Activated CD8-positive, alpha-beta memory T cell treated with anti-CD3 and anti-CD28 coated beads, Interleukin-2, amount 50 U/mL, for 1 hour (primary cell): ENCODE measurements at regions not wholly inside any gene's neighbourhood (a gene's known extent, or its start where the extent isn't known, plus 50 kb on each side); places are given as distances from the start of the nearest gene placed in this dataset.

ENCODE experiments used
- DNase-seq: peaks from one replicate; pipeline ENCODE4 v3.0.0-alpha.2; 2020; ENCODE audit errors: extremely low read depth

DNA sequence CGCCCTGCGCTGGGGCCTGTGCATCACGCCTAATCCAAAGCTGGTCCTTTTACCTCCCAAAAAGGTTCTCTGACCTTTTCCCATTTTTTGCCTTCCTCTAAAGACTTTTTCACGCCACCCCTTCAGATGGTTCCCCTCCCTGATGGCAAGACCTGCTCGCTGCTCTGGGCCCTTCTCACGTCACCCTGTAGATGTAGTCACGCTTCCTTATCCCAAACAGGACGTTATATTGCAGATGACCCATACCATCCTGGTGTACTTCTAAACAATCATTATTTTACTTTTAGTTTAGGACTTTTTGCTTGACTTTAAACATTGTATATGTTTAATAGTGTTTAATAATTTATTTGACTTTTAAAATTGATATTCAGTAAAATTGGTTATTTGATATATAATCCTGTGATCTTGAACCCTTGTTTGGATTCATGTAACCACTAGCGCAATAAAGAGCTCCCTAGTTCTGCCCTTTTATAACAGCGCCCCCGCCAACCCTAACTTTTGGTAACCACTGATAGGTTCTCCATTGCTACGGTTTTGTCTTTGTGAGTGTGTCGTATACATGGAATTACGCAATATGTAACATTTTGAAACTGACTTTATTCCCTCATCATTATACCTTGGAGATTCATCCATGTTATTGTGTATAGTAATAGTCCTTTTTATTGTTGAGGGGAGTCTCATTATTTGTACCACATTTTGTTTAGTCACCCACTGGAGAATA lies 159.0 kb upstream of the CHRNA7 start:
- DNase-seq = no peak

DNA sequence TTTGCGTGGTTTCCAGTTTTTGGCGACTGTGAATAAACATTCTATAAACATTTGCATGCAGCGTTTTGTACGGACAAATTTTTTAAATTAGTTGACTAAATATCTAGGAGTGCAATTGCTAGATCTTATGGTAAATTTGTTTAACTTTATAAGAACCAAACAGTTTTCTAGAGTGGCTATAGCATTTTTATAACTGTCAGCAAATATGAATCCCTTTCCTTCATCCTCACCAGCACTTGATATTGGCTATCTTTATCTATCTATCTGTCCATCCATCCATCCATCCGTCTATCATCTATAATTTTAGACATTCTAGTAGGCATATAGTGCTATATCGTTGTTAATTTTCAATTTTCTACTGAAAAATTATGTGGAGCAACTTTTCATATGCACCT lies 158.4 kb upstream of the CHRNA7 start:
- DNase-seq = no peak

DNA sequence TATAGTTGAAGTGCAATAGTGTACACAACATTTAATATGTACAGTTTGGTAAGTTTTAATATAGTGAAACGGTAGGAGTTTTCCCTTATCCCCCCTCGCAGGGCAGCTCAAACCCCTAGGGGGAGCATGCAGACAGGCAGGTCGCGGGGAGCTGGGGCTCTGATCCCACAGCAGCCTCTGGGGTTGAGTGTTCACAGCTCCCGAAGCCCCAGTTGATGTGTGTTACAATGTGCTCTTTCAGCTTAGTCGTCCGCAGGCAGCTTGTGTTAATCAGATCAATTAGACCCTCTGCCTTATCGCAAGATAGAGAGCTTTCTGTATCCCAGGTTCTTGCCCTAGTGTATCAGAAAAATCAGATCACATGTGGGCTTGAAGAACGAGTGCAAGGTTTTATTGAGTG lies 143.1 kb upstream of the CHRNA7 start:
- DNase-seq = no peak

DNA sequence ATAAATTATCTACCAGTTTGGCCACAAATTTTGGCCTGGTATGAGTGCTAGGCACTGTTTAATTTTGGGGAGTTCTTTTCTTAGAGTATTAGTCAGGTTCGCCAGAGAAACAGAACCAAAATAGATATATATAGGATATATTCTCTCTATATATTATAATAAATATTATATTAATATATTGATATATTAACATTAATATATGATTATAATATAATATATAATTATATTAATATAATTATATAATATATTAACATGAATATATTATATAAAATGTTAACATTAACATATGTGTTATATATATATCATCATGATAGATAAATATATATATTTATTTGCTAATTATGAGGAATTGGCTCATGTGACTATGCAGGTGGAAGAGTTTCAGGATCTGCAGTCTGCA lies 137.8 kb upstream of the CHRNA7 start:
- DNase-seq = no peak

DNA sequence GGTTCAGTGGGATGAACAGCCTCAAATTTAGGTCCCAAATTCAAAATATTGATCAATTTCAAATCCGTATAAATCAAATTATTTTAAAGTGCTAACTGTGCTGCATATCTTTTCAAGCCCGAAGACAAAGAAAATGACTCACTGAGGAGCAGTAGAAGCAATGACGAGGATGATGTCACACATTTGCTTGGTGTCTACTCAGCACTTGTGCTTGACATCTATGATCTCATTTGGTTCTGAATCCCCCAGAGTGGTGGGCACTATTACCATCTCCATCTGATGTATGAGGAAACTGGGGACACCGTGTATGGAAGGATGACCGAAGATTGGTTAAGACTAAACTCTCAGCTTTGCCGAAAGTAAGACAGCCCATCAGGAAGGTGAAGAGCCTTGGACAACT lies 136.5 kb upstream of the CHRNA7 start:
- DNase-seq = no peak

DNA sequence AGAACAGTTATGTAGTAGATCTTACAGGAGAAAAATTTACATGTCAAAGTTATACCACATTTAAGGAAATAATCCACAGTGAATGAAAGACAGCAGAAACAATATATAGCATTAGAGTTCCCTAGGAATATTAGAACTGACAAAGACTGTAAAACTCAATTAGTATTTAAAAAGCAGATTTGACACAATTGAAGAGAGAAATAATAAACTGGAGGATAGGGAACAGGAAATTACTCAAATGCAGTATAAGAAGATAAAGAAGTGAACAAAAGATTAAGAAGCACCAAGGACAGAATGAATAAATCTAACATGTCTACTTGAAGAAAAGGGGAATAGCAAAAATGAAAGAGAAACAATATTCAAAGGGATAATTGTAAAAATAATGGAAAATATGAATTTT lies 132.6 kb upstream of the CHRNA7 start:
- no peak for DNase-seq

DNA sequence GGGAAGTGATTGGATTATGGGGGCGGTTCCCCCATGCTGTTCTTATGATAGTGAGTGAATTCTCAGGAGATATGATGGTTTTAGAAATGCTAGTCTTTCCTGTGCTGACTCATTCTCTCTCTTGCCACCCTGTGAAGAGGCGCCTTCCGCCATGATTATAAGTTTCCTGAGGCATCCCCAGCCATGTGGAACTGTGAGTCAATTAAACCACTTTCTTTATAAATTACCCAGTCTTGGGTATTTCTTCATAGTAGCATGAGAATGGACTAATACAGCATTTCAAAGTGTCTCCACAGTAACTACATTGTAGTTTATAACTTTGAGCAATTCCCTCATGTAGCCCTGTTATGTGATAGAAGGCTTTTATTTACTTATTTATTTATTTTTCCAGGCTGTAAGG lies 128.8 kb upstream of the CHRNA7 start:
- DNase-seq = no peak

DNA sequence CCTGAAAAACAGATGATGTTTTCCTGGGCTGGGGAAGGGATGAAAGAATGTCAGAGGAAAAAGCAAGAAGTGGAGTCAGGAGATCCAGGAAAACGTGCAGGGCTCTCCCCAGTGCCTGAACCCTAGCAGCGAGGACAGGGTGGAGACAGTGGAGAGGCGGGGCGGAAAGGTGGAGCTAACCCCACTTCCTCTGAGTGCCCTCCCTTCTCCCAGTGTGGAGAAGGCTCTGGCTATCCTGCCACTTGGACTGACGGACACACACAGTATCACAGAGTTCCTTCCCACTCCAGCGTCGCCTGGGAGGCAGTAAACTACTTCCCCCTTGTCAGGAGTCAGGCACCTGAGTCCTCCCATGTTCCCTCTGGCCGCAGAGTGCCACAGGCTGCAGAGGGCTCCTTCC lies 125.3 kb upstream of the CHRNA7 start:
- no peak for DNase-seq

DNA sequence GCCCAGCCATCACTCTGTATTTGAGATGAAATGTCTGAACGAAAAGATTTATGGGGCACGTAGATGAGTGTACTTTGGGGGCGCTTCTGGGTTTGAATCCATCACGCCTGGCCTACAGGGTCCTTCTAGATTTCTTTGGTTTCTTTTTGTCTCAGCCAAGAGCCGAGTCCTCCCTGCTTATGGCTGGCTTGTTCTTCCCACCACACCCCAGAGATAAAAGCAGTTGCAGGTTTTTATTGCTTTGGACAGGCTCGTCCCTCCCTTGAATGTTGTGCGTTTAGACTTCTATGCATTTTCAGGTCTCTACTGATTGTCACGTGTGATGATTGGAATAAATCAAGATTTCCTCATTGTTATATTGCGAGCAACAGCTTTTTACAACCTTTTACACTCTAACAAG lies 104.8 kb upstream of the CHRNA7 start:
- no peak for DNase-seq

DNA sequence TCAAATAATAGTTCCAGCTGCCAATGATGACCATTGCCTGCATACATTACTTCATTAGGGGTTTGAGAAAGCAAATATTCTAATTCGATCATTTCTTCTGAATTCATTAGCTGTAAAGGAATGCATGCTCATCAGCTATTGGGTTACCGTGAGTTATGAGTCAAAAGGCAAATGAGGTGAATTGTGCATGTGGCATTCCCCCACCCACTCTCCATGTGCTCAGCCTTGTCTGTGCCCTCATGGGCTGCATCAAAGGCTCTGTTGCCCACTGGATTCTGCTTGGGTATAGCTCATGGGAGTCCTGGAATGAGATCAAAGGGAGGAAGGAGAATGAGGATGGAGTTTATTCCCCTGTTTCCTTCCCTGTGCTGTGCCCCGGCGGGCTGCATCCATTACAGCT lies 99.3 kb upstream of the CHRNA7 start:
- DNase-seq = no peak

DNA sequence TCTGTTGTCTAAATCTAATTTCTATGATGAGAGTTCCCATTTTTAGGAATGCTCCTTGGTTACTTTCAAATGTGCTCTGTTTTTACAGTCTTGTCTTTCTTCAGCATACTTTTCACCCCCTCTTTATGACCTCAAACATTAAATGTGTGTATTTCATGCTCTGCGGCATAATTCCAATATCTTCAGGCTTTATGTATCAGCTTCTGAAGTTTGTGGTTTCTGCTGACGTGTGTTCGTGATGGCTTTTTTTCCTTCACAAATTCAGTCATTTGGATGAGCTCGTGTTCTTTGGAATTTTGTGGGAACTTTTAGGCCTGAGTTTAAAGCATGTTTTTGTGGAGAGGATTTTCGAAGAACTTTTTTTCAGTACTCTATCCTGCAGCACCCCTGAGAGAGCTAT lies 97.7 kb upstream of the CHRNA7 start:
- no peak for DNase-seq

DNA sequence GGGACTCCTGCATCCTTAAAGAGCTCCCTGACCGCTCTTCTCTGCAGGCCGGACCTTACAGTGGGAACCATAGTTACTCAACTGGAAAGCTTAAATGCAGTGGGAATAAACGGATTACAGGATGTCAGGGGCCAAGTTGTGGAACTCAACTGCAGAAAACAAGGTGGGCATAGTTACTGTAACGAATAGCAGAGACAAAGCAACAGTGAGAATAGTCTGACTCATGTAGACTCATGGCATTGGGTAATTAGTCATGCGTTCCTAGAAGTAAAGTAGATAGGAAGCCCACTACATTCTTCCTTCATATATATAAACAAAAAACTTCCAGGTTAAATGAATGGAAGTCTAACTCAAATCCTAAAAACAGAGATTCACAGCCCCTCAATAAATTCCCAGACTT lies 95.5 kb upstream of the CHRNA7 start:
- DNase-seq = no peak

DNA sequence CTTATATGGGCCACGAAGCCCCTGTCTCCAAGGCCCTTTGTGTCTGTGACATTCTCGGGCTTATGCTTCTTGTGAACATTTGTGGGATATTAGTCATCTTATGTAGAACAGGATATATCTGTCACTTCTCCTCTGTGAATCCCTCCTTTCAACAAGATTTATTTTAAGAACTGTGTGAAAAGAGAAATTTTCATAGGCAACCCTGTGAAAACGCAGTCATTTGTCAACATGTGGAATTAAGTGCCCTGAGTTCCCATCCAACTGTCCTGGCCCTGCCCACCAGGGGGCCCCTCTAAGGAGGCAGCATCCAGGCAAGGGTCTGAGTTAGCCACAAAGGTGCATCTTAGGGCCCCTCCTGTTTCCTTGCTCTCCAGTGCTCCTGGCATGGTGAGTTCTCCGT lies 76.8 kb upstream of the CHRNA7 start:
- DNase-seq = no peak

DNA sequence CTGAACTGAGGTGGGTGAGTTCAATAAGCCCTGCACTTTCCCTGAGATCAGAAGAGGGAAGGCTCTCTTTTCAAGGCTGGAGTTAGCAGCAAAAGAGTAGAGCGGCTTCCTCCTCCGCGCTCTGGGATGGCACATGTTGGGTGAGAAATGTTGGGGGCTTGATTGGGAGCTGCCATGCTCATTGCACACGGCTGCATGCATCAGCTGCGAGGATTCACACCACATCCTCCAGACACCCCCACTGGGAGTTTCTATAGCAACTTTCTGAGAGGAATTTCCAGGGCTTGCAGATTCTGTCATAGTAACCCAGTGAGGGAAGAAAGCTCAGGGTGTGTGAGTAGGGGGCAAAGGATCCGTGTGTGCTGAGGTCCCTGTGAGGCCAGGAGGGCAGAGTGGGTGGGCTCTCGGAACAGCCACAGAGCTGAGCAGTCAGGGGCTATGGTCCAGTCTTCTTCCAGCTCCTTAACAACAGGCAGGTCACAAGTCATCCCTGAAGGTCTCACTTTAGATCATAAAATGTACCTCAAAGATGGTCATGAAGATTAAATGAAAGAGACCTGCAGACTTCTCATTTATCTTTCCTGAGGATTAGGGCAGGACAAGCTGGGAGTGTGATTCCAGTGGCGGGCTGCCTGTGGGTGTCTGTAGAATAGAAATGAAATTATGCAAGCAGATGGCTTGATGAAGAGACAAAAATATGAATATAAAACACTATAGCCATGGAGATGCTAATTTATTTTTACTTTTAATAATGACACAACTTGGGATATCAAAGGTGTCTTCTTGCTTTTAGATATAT lies 75.7 kb upstream of the CHRNA7 start:
- no peak for DNase-seq

DNA sequence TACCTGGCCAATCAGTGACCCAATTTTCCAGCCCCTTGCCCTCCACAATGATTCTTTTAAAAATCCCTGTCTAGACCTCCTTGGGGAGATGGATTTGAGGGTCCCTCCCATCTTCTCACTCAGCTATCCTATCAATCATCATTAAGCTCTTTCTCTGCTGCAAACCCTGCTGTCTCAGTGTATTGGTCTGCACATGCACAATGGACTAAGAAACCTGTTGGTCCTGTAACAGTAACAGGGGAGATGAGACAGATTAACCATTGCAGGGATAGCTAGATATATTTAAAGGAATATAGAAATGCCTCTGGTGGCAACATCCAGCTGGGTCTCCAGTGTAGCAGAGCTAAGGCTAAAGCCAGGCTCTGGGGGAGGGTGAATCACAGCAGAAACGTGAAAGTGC lies 74.6 kb upstream of the CHRNA7 start:
- no peak for DNase-seq

DNA sequence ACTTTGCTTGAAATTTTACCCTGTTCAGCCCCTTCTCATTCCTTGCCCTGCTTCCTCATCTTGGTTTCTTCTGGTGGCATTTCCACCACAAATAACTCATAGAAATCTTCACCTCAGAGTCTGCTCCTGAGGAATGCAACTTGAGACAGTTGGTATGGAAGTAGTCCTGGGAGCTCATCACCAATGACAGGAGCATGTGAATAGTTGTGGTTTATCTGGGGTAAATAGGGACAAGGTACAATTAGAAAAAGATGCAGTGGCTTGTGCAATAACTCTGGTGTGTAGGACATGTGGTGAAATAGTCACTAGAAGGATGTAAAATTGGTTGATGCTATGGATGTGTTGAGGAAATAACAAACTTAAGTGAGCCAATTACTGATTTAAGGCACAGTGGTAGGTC lies 72.7 kb upstream of the CHRNA7 start:
- no peak for DNase-seq

DNA sequence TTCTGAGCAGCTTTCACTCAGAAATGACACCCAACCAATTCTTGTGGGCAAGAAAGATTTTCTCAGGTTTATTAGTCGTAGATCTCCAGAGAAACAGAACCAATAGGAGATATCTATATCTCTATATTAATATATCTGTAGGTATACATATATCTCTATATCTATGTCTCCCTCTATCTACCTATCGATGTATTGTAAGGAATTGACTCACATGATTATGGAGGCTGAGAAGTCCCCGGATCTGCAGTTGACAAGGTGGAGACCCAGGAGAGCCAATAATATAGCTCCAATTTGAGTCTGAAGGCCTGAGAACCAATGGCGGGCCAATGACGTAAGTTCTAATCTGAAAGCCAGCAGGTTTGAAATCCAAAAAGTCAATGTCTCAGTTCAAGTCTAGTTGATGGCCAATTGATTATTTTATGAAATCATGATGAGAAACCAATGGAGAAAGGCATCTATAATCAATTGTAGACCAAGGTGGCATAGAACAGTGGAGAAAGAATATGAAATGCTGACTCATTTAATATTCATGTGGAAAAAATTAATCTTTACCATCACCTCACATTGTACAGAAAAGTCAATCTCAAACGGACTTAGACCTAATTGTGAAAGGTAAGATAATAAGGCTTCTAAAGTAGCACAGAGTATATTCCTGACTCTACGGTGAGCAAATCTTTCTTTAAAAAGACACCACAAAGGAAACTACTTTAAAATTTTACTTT lies 65.6 kb upstream of the CHRNA7 start:
- no peak for DNase-seq

DNA sequence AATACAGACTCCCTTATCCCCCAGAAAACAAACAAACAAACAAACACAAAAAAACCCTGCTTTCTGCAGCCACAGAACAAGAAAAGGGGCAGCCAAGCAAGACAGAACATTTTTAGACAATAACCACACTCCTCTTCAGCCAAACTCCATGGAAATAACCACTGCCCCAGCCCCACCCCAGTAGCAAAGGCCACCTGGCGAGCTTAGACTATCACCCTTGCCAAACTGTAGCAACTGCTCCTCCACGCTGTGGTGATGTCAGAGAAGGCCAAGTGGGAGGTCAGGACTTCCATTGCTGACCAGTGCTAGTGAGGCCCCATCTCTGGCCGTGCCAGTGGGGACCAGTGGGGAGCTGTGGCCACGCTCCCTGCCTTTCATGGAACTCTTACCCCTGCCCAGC lies 60.3 kb upstream of the CHRNA7 start:
- DNase-seq = no peak

DNA sequence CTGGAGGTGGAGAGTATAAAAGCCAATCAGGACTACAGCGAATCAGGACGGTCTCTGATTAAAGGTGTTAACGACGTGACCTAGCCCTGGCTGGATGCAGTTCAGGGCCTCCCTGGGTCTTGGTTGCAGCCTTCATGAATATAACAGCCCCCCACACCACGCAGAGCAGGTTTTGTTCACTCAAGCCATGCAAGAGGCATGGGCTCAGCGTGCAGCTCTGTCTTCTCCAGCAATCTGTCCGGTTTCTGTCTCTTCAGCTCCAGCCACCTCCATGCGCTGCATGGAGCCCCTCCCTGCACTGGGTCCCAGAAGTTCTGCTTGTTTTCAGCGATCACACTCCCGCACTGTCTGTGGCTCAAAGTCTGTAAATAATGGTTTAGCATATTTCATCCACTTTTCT lies 57.1 kb upstream of the CHRNA7 start:
- DNase-seq = no peak

DNA sequence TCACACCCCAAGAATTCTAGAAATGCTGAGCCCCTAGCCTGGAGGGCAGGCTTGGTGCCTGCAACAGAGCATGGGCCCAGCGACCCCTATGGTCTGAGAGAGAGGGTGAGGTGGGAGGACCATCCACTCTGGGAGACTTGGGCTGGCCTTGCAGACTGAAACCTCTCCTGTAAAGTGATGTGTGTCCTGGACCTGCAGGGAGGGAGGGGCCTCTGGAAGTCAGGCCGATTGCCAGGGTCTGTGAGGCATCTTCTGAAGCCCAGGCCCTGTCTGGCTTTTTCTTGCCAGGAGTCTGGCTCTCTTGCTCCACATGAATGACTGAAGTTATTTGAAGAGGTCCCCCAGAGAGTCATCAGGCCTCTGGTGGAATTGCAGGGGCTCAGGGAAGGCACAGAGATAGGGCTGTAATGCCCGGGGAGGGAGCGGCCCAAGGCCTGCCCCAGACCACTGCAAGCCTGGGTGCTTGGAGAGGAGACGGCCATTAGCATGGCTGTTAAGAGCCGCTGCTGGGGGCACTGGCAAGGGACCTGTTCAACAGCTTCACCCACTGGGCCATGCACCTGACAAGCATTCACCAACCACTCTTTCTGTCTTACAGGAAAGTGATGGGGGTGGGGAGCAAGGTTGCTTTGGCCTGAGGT lies 56.0 kb upstream of the CHRNA7 start:
- no peak for DNase-seq

DNA sequence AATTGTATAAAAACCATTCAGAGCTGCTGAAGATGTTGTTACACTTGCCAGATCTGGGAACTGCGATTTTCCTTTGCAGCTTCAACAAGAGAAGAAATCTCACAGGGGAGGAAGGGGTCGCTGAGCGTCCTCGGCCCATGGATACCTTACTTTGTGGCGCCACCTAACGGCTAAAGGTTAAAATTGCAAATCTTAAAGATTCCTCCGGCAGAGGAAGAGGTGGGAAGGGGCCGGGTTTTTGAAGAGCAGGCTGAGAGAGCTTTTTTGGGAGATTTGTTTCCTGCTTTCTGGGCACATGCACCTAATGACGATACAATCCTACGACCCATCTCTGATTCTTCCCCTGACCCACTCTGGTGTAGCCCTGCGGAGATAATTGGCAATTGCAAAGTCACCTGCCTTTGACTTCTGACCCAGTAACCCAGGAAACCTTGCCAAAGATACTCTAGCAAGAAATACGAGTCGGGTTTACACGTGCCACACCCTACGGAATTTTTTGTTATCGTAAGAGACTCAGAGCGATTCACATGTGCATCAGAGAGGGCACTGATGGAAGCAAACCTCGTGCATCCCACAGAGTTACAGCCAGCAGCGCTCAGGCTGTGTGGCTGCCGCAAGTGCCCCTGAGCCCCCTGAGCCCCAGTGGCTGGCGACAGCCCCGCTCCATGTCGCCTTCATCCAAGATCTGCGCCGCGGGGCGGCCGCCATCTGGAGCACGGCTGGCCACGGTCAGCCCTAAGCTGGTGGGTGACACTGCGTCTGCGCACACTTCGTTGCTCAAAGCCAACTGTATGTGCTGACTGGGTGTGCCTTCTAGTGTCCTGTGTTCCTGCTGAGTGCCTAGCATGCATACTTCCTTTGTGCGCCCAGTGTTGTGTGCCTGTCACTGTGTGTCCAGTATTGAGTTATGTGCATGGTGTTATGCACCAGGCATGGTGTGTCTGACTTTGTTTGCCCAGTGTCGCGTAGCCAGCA lies 55.2 kb upstream of the CHRNA7 start:
- no peak for DNase-seq
